HG03378 (cell line): ENCODE measurements at regions not wholly inside any gene's neighbourhood (a gene's known extent, or its start where the extent isn't known, plus 50 kb on each side); places are given as distances from the start of the nearest gene placed in this dataset.

Source experiments
- ATAC-seq: cut with Tn5 transposase; IDR thresholded peaks from one replicate; pipeline ENCODE4 v1.9.1; 2021; ENCODE audit warnings: mild to moderate bottlenecking, moderate library complexity; ENCODE audit not compliant: unreplicated experiment

DNA sequence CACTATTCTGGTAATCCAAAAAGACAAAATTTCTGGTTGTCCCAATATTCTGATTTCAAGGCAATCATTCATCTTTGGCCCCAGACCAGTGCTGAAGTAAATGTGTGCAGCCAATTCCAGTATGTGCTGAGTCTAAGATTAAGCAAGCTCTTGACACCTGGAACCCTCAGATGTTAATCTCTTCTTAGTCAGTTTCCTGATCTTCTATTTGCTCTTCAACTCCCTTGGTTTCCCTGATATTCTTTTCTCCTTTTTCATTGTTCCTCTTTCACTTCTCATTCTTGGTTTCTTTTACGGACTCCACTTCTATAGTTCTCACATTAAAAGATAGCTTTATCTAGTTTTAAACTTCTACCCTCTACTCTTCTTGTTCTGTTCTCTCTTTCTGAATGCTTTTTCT is 445.7 kb upstream of the FANCL start:
- no peak for ATAC-seq

- ATAC-seq, result no peak
Observed at GRCh38 chr2:58680755-58681310, 439.7 kb upstream of the FANCL start.

GRCh38 chr2:58677748-58678147 is 436.6 kb upstream of the FANCL start:
- no peak for ATAC-seq

DNA sequence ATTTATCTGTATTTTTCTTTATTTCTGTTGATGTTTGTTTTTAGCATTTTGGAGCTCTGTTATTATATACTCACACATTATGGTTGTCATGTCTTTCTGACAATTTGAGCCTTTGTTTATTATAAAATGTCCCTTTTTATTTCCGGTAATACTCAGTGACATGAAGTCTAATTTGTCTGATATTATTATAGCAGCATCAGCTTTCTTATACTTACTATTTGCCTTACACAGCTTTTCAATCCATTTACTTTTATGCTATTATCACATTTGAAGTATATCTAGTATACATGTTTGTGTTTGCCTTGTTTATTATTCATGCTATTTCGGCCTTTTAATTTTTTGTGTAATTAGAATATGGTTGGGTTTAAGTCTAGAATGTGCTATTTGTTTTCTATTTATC is 430.6 kb upstream of the FANCL start:
- no peak for ATAC-seq

DNA sequence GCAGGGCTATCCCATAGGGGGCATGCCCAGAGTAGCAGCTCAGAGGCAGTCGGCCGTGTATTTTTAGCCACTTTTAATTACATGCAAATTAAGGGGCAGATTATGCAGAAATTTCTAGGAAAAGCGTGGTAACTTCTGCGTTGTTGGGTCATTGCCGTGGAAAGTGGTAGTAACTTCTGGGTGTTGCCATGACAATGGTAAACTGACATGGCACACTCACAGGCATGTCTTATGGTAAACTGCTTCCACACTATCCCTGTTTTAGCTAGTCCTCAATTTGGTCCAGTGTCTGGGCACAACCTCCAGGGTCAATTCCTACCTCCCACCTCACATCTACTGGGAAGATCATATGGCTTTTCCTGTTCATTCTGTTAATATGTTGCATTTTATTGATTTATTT is 428.9 kb upstream of the FANCL start:
- no peak for ATAC-seq

DNA sequence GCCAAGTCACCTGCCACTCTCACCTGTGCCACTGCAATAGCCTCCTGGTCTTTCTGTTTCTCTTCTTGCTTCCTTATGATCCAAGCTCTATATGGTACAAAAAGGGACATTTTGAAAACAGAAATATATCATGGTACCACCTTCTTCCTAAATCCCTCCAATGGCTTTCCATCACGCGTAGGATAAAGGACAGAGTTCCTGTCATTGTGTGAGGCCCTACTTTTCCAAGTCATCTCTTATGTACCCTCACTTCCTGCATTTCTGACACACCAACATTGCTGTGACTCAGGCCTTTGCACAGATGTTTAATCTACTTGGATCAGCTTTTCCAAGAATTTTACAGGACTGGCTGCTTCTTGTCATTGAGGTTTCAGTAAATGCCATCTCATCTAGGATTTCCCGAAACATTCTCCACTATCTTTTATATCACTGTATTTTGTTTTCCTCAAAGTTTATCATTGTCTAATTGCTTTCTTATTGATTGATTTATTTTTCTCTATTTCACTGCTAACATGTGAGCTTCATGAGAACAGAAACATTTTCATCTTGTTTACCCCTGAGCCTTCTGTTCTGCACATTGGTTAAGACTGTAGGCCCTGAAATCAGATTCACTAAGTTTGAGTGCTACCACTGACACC is 426.1 kb upstream of the FANCL start:
- no peak for ATAC-seq

DNA sequence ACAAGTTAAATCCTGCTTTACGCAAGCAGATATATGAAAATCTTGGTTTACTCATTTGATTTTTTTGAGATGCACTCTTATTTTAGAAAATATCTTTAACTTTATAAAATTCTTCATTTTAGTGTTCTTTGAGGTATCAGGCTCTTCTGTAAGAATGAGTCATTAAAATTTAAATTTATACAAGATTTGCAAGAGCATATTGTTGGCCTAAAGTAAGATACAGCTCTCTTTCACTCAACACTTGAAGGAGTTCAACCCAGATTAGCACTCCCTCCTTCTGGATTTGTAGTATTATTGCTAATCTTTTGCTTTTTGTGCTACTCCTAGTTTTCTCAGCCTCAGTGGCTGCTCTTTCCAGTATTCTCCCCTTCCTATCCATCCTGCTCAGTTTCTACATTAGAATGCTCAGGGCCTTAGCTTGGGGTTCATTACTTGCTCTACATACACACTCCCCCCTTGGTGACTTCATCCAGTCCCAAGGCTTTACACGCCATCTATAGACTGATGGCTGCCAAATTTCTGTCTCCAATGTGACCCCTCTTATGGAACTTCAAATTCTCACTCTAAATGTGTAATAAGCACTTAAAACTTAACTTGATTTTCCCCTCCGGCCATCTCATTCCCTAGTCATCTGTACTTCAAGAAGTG is 425.3 kb upstream of the FANCL start:
- ATAC-seq, result no peak

DNA sequence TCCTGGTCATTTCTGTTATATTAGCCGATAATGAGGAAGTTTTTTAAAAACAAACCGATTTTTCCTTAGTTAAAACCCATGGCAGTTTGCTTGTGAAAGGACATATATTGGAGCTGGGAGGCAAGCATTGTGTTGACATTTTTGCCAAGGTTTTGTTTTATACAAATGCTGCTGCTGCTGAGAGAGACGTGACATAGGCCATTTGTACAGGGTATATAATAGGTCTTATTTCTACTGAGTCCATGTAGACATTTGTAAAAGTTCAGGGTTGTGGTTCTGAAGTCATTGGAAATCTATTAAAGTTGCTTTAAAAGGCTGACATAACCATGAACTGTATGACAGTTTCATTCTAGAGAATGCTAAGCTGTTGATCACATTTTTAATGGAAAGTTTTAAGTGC is 424.0 kb upstream of the FANCL start:
- no peak for ATAC-seq

DNA sequence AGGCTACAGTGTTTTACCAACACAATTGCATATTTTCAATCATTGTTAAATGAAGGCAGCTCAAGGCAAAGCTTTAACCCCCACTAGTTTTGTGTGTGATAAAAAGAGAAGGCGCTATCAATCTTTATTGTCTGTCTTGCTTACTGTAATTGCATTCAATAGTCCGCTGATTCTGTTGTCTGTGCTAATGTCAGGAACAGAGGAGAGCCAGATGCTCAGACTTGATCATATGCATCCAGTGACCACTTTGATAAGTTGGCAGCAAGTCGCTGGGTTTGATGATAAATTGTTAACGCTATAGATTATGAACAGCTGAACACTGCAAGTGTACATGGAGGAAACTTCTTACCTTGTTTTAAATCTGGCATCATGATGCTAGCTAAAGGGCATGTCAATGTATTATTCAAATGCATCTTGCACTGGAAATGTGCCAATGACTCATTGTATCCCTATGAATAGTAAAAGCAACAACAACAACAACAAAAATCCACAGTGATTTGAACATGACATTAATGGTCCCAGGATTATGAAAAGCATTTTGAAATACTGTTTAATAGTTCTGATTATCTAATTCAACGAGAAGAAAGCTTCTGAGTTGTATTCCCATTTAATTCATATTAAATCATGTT is 423.5 kb upstream of the FANCL start:
- ATAC-seq, result no peak

GRCh38 chr2:58660046-58660445 is 418.9 kb upstream of the FANCL start:
- ATAC-seq, result no peak

DNA sequence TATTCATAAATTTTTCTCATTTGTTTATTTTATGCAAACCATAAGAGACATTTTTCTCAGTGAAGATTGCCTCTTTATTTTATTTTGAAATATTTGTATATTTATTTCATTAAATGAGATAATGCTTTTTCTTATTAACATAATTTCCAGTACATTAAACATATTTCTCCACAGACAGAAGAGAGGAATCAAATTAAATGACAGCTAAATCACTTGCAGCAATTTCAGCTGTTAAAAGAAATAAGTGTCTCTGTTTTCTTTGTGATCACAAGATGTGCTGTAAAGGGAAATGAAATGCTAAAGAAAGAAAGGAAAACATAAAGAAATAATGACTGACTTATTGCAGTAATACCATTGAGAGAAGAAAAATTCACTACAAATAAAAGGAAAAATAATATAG is 414.0 kb upstream of the FANCL start:
- no peak for ATAC-seq

- ATAC-seq, result no peak
Observed at GRCh38 chr2:58651930-58652329, 410.8 kb upstream of the FANCL start.

- ATAC-seq, result no peak
Observed at GRCh38 chr2:58650781-58651180, 409.7 kb upstream of the FANCL start.

- ATAC-seq, result no peak
Observed at GRCh38 chr2:58649756-58650155, 408.6 kb upstream of the FANCL start.

- no peak for ATAC-seq
Observed at GRCh38 chr2:58645017-58645416, 403.9 kb upstream of the FANCL start.

GRCh38 chr2:58644451-58644850 is 403.3 kb upstream of the FANCL start:
- no peak for ATAC-seq

GRCh38 chr2:58641001-58641400 is 399.9 kb upstream of the FANCL start:
- no peak for ATAC-seq

DNA sequence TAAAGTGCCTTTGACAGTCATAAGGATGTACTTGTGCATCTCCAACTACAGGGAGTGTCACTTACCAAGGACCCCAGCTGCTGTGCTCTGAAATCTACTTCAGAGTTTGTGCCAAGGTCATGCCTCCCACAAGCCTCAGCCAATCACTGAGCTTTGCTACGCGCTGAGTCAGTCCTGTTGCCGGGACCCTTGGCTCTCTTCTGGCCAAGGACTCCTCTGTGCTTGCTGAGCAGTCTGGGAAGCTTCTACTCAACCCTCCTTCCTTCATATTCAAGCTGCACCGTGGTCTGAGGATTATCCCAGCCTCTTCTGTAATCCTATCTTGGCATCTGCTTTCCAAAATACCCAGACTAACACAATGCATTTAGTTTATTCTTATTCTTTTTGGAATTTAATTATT is 398.9 kb upstream of the FANCL start:
- no peak for ATAC-seq

DNA sequence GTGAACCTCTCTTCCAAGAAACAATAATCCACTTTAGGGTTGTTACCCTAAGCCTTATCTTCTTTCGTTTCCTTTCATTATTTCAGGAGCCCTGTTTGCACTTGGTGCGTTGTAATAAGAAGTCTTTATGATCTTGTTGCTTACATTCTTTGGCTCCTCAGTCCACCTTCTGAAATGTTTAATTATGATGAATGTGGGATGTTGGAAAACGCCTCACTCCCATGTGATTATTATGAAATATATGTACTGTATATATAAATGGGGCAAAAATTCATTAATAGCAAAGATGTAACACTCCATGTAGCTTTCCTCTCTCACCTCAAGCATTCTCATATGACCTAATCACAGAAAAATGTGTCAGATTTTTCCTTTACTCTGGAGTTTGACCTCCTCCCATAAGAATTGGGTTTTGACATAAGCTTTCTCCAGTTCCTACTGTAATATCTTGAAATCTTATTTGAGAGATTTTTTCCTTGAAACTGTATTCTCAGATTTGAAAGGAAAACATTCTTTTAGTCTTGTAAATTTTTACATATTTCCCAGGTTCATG is 397.2 kb upstream of the FANCL start:
- ATAC-seq, result no peak

GRCh38 chr2:58636872-58637271 is 395.7 kb upstream of the FANCL start:
- ATAC-seq, result no peak

GRCh38 chr2:58635801-58636375 is 394.8 kb upstream of the FANCL start:
- ATAC-seq, result no peak
